ENCODE measurements at regions not wholly inside any gene's neighbourhood (a gene's known extent, or its start where the extent isn't known, plus 50 kb on each side); places are given as distances from the start of the nearest gene placed in this dataset.

- TF ChIP-seq CTCF (IDR thresholded peaks at IDR 0.05 in 2 of 3, conservative IDR thresholded peaks at IDR 0.05 in 1 of 3; ENCODE audit: borderline replicate concordance in 1 of 3, insufficient read depth in 1 of 3, low read depth in 2 of 3, low read length in 2 of 3) (no peak), TCF7L2 (IDR thresholded peaks at IDR 0.05; ENCODE audit: borderline replicate concordance, extremely low read depth, insufficient read depth, insufficient read length) (no peak), POLR2A (IDR thresholded peaks at IDR 0.05; ENCODE audit: borderline replicate concordance, extremely low read depth, insufficient read depth, insufficient read length) (no peak), SIN3A (IDR thresholded peaks at IDR 0.05; ENCODE audit: low read depth) (no peak), EZH2 (IDR thresholded peaks at IDR 0.05) (no peak), POLR2AphosphoS5 (IDR thresholded peaks at IDR 0.05; ENCODE audit: low read depth, low read length) (no peak), YY1 (IDR thresholded peaks at IDR 0.05; ENCODE audit: extremely low read depth, insufficient replicate concordance, low read depth, low read length) (no peak), SRF (IDR thresholded peaks at IDR 0.05; ENCODE audit: low read depth) (no peak), MAX (IDR thresholded peaks at IDR 0.05) (no peak)
Observed at GRCh38 chr2:145116834-145117725, 597.2 kb upstream of the ZEB2 start.
